Endodermal cell (in vitro differentiated cells): ENCODE measurements at regions not wholly inside any gene's neighbourhood (a gene's known extent, or its start where the extent isn't known, plus 50 kb on each side); places are given as distances from the start of the nearest gene placed in this dataset.

Experiments
- DNase-seq: peaks from one replicate; pipeline ENCODE4 v3.0.0-alpha.2; 2017
- H3K27ac ChIP-seq: 2 replicates; pipeline ENCODE4 v1.5.1; 2013; ENCODE audit warnings: mild to moderate bottlenecking, low read depth, low read length, moderate library complexity
- H3K27me3 ChIP-seq: 2 replicates; pipeline ENCODE4 v1.6.1; 2013; ENCODE audit warnings: mild to moderate bottlenecking, low read length, moderate library complexity; ENCODE audit not compliant: insufficient read depth, control insufficient read depth, poor library complexity, severe bottlenecking
- H3K36me3 ChIP-seq: 2 replicates; pipeline ENCODE4 v1.7.0; 2013; ENCODE audit warnings: mild to moderate bottlenecking, low read length, moderate library complexity; ENCODE audit not compliant: control insufficient read depth, insufficient read depth
- H3K4me1 ChIP-seq: one replicate; pipeline ENCODE4 v1.7.0; 2013; ENCODE audit warnings: low read length; ENCODE audit not compliant: control insufficient read depth, insufficient read depth
- H3K4me3 ChIP-seq: 2 replicates; pipeline ENCODE4 v1.5.1; 2013; ENCODE audit warnings: mild to moderate bottlenecking, low read length, moderate library complexity
- H3K9ac ChIP-seq: 2 replicates; pipeline ENCODE4 v1.6.1; 2013; ENCODE audit warnings: mild to moderate bottlenecking, low read length, moderate library complexity; ENCODE audit not compliant: poor library complexity, severe bottlenecking; ENCODE audit errors: extremely low read depth
- H3K9me3 ChIP-seq: 2 replicates; pipeline ENCODE4 v1.6.1; 2013; ENCODE audit warnings: mild to moderate bottlenecking, low read length, moderate library complexity; ENCODE audit not compliant: control insufficient read depth
- H3K27ac Mint-ChIP-seq: 2 replicates; pipeline ENCODE4 v1.8.0; 2020; ENCODE audit warnings: mixed read lengths
- H3K27me3 Mint-ChIP-seq: 2 replicates; pipeline ENCODE4 v1.8.0; 2021; ENCODE audit warnings: mild to moderate bottlenecking, mixed read lengths; ENCODE audit not compliant: insufficient read depth
- H3K36me3 Mint-ChIP-seq: 2 replicates; pipeline ENCODE4 v1.8.0; 2020; ENCODE audit warnings: low read depth, mixed read lengths
- H3K4me1 Mint-ChIP-seq: 2 replicates; pipeline ENCODE4 v1.8.0; 2020; ENCODE audit warnings: mixed read lengths
- H3K4me3 Mint-ChIP-seq: 2 replicates; pipeline ENCODE4 v1.8.0; 2020; ENCODE audit warnings: mild to moderate bottlenecking, moderate library complexity, mixed read lengths
- H3K9me3 Mint-ChIP-seq: 2 replicates; pipeline ENCODE4 v1.8.0; 2020; ENCODE audit warnings: mild to moderate bottlenecking, mixed read lengths
- CTCF ChIP-seq: fragments of 200-600 bp; sonication (generic); conservative IDR thresholded peaks from 2 replicates; pipeline ENCODE4 v1.5.0; 2021; ENCODE audit warnings: antibody characterized with exemption, mild to moderate bottlenecking
- WGBS, 2 experiments: methylation state at CpG; one replicate each; pipeline versions ENCODE4 v1.1.5 to v1.1.7; 2013; ENCODE audit warnings: missing lambda C conversion rate in 2 of 2, mixed read lengths in 1 of 2; ENCODE audit not compliant: insufficient coverage in 1 of 2, insufficient read length in 1 of 2; 5-methylcytosine and 5-hydroxymethylcytosine counted together

DNA sequence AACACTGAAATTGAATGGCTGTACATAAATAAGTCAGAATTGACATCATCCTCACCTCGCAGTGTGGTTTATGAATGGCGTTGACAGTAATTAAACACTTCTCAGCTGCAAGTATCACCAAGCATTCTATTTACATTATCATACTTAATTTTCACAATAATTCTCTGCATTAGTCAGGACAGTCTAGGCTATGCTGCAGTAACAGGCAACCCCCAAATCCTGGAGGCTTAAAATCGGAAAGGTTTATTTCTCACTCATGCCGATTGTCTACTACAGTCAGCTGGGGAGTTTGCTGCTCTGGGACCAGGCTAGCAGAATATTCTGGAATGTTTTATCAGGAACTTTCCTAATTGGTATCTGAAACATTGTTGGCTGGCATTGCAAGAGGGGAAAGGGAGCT is 493.2 kb upstream of the ERCC4 start:
- H3K9me3 ChIP-seq = peaks cover 7% of the 10 kb centered on the region
- H3K4me3 ChIP-seq = no peak overlapping the region
- H3K9ac ChIP-seq = no peak overlapping the region
- no peaks in the 10 kb centered on the region for H3K4me1 ChIP-seq
- peaks cover 6% of the 10 kb centered on the region for H3K4me1 Mint-ChIP-seq
- no peak overlapping the region for H3K27ac Mint-ChIP-seq
- no peak overlapping the region for H3K4me3 Mint-ChIP-seq
- H3K27me3 Mint-ChIP-seq = peaks cover 1% of the 10 kb centered on the region
- peaks cover 16% of the 10 kb centered on the region for H3K9me3 Mint-ChIP-seq
- H3K27me3 ChIP-seq = no peaks in the 10 kb centered on the region
- no peak for TF ChIP-seq CTCF
- no peak overlapping the region for H3K27ac ChIP-seq
- no peaks in the 10 kb centered on the region for H3K36me3 ChIP-seq
- WGBS, 2 experiments = 91 to 100% methylated on average over 4 of the region's 4 CpGs
- peaks cover 7% of the 10 kb centered on the region for H3K36me3 Mint-ChIP-seq
- DNase-seq = no peak

DNA sequence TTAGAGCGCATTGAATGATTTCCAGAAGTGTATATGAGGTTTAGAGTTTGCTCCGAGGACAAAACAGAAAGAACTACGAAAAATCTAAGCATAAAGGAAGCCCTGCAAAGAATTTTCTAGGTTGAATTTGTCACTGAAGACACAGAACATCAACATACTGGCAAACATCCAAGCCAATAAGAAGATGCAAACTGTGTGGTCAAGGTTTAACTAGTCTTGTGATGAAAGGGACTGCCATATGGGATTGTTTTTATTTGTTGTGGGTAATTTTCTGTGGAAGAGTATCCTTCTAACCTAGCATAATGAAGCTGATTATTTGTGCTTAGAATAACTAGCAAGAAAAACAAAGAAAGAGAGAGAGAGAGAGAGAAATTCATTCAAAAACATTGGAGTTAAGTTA is 492.0 kb upstream of the ERCC4 start:
- peaks cover 6% of the 10 kb centered on the region for H3K4me1 Mint-ChIP-seq
- WGBS, 2 experiments = 88 to 100% methylated on average over 1 to 3 of the region's 3 CpGs
- H3K27ac ChIP-seq = no peak overlapping the region
- H3K4me3 ChIP-seq = no peak overlapping the region
- H3K9me3 ChIP-seq = peaks cover 7% of the 10 kb centered on the region
- H3K27ac Mint-ChIP-seq = no peak overlapping the region
- no peak overlapping the region for H3K4me3 Mint-ChIP-seq
- H3K9me3 Mint-ChIP-seq = peaks cover 16% of the 10 kb centered on the region
- peaks cover 7% of the 10 kb centered on the region for H3K36me3 Mint-ChIP-seq
- H3K27me3 ChIP-seq = no peaks in the 10 kb centered on the region
- no peaks in the 10 kb centered on the region for H3K4me1 ChIP-seq
- H3K9ac ChIP-seq = no peak overlapping the region
- TF ChIP-seq CTCF = no peak
- peaks cover 1% of the 10 kb centered on the region for H3K27me3 Mint-ChIP-seq
- no peaks in the 10 kb centered on the region for H3K36me3 ChIP-seq
- DNase-seq = no peak

- Histone ChIP-seq H3K36me3 (no peaks in the 10 kb centered on the region), H3K4me3 (no peak overlapping the region), H3K4me1 (no peaks in the 10 kb centered on the region), H3K27me3 (no peaks in the 10 kb centered on the region), H3K9ac (no peak overlapping the region), H3K27ac (no peak overlapping the region), H3K9me3 (peaks cover 7% of the 10 kb centered on the region)
- no peak for TF ChIP-seq CTCF
- peaks cover 1% of the 10 kb centered on the region for H3K27me3 Mint-ChIP-seq
- H3K27ac Mint-ChIP-seq = no peak overlapping the region
- DNase-seq = no peak
- no peak overlapping the region for H3K4me3 Mint-ChIP-seq
- H3K36me3 Mint-ChIP-seq = peaks cover 5% of the 10 kb centered on the region
- WGBS, 2 experiments = 92 to 100% methylated on average over 1 of the region's 1 CpG
- H3K4me1 Mint-ChIP-seq = peaks cover 6% of the 10 kb centered on the region
- H3K9me3 Mint-ChIP-seq = peaks cover 14% of the 10 kb centered on the region
These were observed 490.5 kb upstream of the ERCC4 start for GRCh38 chr16:13429416-13429815.
